ENCODE measurements at regions not wholly inside any gene's neighbourhood (a gene's known extent, or its start where the extent isn't known, plus 50 kb on each side); places are given as distances from the start of the nearest gene placed in this dataset.

GRCh38 chr12:46895726-46896125, 69.9 kb upstream of the SLC38A4 start:
- ChIA-PET POLR2A (no interaction called here), CTCF (no interaction called here)
- Mint-ChIP-seq H3K36me3 (no peaks in the 10 kb centered on the region), H3K4me1 (no peaks in the 10 kb centered on the region), H3K9me3 (peaks cover 10% of the 10 kb centered on the region), H3K27me3 (ENCODE audit: low read depth) (no peaks in the 10 kb centered on the region), H3K27ac (no peak overlapping the region), H3K4me3 (no peak overlapping the region)
- no peak for TF ChIP-seq HMGXB4 (CRISPR knock-in tag; IDR thresholded peaks at IDR 0.05)
- TF ChIP-seq FOXK1 (CRISPR knock-in tag; IDR thresholded peaks at IDR 0.05), result no peak
- no peak for TF ChIP-seq MLX (CRISPR knock-in tag; IDR thresholded peaks at IDR 0.05)
- no peak for TF ChIP-seq TP53 (CRISPR knock-in tag; IDR thresholded peaks at IDR 0.05)
- TF ChIP-seq CBFB (CRISPR knock-in tag; IDR thresholded peaks at IDR 0.05; ENCODE audit: low read depth), result no peak
- TF ChIP-seq PRDM15 (CRISPR knock-in tag; IDR thresholded peaks at IDR 0.05), result no peak
- no peak for TF ChIP-seq ZNF416 (CRISPR knock-in tag; IDR thresholded peaks at IDR 0.05)
- no peak for TF ChIP-seq ATF6 (CRISPR knock-in tag; IDR thresholded peaks at IDR 0.05)
- no peak for TF ChIP-seq ZNF138 (CRISPR knock-in tag; conservative IDR thresholded peaks at IDR 0.05)
- no peak for TF ChIP-seq ZNF425 (CRISPR knock-in tag; conservative IDR thresholded peaks at IDR 0.05)
- TF ChIP-seq USF2 (CRISPR knock-in tag; IDR thresholded peaks at IDR 0.05), result no peak
- no peak for TF ChIP-seq IRF1 (CRISPR knock-in tag; IDR thresholded peaks at IDR 0.05)
- TF ChIP-seq ZNF512 (CRISPR knock-in tag; IDR thresholded peaks at IDR 0.05; ENCODE audit: borderline replicate concordance), result no peak
- TF ChIP-seq MYBL2 (CRISPR knock-in tag; IDR thresholded peaks at IDR 0.05), result no peak
- no peak for TF ChIP-seq NFE2L1 (CRISPR knock-in tag; IDR thresholded peaks at IDR 0.05)
- no peak for DNase-seq (ENCODE audit: low spot score)
- no peak for ATAC-seq

Measured in WTC11 (cell line).